HL-60 (cell line): ENCODE measurements at regions not wholly inside any gene's neighbourhood (a gene's known extent, or its start where the extent isn't known, plus 50 kb on each side); places are given as distances from the start of the nearest gene placed in this dataset.

Source experiments
- DNase-seq, 2 experiments: peaks; one replicate each; pipeline ENCODE4 v3.0.0-alpha.2; 2010 to 2020; ENCODE audit warnings: low read depth in 1 of 2, low spot score in 1 of 2
- H3K27ac ChIP-seq: fragments of 250-450 bp; sonication (Bioruptor Pico); replicated peaks from 2 replicates; pipeline ENCODE4 v1.5.1; 2020; ENCODE audit warnings: mild to moderate bottlenecking, moderate library complexity
- H3K27me3 ChIP-seq: fragments of 250-450 bp; sonication (Bioruptor Pico); 2 replicates; pipeline ENCODE4 v1.5.1; 2021; ENCODE audit warnings: mild to moderate bottlenecking, moderate library complexity; ENCODE audit not compliant: insufficient read depth, poor library complexity, severe bottlenecking
- H3K4me3 ChIP-seq: replicated peaks from 2 replicates; pipeline ENCODE4 v1.5.1; 2011; ENCODE audit warnings: mild to moderate bottlenecking, control low read depth, low read length; ENCODE audit not compliant: insufficient read depth
- GABPA ChIP-seq: IDR thresholded peaks from 2 replicates; pipeline ENCODE4 v1.6.1; 2012; ENCODE audit warnings: low read depth
- POLR2AphosphoS5 ChIP-seq: IDR thresholded peaks from 2 replicates; pipeline ENCODE4 v1.6.1; 2012; ENCODE audit warnings: low read depth
- SPI1 ChIP-seq: IDR thresholded peaks from 2 replicates; pipeline ENCODE4 v1.6.1; 2012; ENCODE audit warnings: low read depth, mild to moderate bottlenecking, borderline replicate concordance
- TF ChIP-seq, protein P1 (sequence below): IDR thresholded peaks from one replicate; pipeline ENCODE4 v1.5.1; 2011; ENCODE audit warnings: low read length, control low read depth, inconsistent platforms; ENCODE audit not compliant: insufficient read depth
- TF ChIP-seq, protein P2 (sequence below): IDR thresholded peaks from 2 replicates; pipeline ENCODE4 v1.6.1; 2012; ENCODE audit warnings: low read depth; ENCODE audit not compliant: insufficient replicate concordance

DNA sequence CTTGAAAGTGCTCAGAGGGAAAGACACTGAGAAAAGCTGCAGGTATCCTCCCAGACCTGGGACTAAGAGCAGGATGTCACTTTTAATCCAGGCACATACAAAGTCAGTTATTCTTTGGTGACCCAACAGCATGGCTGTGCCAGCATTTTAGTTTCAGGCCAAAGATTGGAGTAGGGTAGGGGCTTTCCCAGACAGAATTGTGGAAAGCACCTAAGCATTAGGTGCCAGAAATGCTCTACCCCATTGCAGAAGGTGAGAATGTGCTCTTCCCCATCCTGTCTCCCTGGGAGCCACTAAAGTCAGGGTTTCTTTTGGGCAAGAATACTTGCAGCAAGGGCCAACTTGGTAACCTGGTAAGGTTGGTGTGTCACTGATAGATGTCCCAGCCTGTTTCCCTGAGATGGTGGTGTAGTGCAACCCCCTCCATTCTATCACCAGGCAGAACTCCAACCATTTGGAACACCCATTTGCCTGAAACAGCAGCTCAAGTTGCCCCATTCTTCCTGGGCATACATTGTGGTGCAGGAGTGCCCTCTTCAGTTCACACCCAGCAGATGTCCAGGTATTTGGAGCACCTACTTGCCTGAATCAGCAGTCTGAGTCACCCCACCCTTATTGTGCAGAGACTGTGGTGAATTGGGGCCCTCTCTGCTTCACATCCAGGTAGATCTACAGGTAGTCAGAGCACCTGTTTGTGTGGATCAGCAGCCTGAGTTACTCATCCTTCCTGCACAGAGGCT lies 183.5 kb downstream of the ZC4H2 start:
- no peak overlapping the region for H3K27ac ChIP-seq
- DNase-seq: no peak
- TF ChIP-seq, protein P1, sequence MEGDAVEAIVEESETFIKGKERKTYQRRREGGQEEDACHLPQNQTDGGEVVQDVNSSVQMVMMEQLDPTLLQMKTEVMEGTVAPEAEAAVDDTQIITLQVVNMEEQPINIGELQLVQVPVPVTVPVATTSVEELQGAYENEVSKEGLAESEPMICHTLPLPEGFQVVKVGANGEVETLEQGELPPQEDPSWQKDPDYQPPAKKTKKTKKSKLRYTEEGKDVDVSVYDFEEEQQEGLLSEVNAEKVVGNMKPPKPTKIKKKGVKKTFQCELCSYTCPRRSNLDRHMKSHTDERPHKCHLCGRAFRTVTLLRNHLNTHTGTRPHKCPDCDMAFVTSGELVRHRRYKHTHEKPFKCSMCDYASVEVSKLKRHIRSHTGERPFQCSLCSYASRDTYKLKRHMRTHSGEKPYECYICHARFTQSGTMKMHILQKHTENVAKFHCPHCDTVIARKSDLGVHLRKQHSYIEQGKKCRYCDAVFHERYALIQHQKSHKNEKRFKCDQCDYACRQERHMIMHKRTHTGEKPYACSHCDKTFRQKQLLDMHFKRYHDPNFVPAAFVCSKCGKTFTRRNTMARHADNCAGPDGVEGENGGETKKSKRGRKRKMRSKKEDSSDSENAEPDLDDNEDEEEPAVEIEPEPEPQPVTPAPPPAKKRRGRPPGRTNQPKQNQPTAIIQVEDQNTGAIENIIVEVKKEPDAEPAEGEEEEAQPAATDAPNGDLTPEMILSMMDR: no peak
- TF ChIP-seq GABPA (no peak), SPI1 (no peak), POLR2AphosphoS5 (no peak)
- TF ChIP-seq, protein P2, sequence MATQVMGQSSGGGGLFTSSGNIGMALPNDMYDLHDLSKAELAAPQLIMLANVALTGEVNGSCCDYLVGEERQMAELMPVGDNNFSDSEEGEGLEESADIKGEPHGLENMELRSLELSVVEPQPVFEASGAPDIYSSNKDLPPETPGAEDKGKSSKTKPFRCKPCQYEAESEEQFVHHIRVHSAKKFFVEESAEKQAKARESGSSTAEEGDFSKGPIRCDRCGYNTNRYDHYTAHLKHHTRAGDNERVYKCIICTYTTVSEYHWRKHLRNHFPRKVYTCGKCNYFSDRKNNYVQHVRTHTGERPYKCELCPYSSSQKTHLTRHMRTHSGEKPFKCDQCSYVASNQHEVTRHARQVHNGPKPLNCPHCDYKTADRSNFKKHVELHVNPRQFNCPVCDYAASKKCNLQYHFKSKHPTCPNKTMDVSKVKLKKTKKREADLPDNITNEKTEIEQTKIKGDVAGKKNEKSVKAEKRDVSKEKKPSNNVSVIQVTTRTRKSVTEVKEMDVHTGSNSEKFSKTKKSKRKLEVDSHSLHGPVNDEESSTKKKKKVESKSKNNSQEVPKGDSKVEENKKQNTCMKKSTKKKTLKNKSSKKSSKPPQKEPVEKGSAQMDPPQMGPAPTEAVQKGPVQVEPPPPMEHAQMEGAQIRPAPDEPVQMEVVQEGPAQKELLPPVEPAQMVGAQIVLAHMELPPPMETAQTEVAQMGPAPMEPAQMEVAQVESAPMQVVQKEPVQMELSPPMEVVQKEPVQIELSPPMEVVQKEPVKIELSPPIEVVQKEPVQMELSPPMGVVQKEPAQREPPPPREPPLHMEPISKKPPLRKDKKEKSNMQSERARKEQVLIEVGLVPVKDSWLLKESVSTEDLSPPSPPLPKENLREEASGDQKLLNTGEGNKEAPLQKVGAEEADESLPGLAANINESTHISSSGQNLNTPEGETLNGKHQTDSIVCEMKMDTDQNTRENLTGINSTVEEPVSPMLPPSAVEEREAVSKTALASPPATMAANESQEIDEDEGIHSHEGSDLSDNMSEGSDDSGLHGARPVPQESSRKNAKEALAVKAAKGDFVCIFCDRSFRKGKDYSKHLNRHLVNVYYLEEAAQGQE: no peak

DNA sequence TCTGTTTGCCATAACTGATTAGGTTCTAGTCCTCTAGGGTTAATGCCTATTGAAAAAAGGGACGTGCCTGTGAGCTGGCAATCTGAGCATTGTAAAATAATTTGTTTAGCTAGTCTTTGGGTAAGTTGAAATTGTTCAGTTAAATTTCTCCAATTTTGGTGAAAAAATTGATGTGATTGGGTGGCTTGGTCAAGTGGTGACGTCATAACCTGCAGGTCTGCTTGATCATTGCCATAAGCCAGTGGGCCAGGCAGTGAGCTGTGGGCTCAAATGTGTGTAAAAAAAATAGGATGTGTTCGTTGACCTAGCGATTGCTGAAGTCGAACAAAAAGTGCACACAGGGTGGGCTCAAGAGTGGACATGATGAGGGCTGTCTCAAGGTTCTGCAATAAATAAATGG lies 193.3 kb downstream of the ZC4H2 start:
- Histone ChIP-seq H3K27me3 (no peaks in the 10 kb centered on the region), H3K4me3 (no peak overlapping the region), H3K27ac (no peak overlapping the region)
- no peak for DNase-seq
- TF ChIP-seq, protein P1: no peak
- TF ChIP-seq POLR2AphosphoS5 (no peak), SPI1 (no peak), GABPA (no peak)
- TF ChIP-seq, protein P2: no peak

More for the DNA sequence above, 183.5 kb downstream of the ZC4H2 start:
- Histone ChIP-seq H3K4me3 (no peak overlapping the region), H3K27me3 (no peaks in the 10 kb centered on the region)

DNA sequence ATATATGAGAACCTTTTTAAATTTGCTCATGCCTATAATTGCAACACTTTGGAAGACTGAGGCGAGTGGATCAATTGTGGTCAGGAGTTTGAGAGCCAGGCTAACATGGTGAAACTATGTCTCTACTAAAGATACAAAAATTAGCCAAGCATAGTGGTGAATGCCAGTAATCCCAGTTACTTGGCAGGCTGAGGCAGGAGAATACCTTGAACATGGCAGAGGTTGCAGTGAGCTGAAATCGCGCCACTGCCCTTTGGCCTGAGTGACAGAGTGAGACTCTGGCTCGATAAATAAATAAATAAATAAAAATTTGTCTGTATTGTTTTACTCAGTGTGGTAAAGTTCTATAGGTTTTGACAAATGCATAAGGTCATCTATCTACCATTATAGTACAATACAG lies 218.2 kb downstream of the ZC4H2 start:
- TF ChIP-seq, protein P2: no peak
- no peak for TF ChIP-seq POLR2AphosphoS5
- TF ChIP-seq, protein P1: no peak
- no peak for TF ChIP-seq GABPA
- TF ChIP-seq SPI1: no peak
- no peak for DNase-seq
- no peak overlapping the region for H3K4me3 ChIP-seq
- no peaks in the 10 kb centered on the region for H3K27me3 ChIP-seq
- H3K27ac ChIP-seq: no peak overlapping the region
